ENCODE measurements at regions not wholly inside any gene's neighbourhood (a gene's known extent, or its start where the extent isn't known, plus 50 kb on each side); places are given as distances from the start of the nearest gene placed in this dataset.

DNA sequence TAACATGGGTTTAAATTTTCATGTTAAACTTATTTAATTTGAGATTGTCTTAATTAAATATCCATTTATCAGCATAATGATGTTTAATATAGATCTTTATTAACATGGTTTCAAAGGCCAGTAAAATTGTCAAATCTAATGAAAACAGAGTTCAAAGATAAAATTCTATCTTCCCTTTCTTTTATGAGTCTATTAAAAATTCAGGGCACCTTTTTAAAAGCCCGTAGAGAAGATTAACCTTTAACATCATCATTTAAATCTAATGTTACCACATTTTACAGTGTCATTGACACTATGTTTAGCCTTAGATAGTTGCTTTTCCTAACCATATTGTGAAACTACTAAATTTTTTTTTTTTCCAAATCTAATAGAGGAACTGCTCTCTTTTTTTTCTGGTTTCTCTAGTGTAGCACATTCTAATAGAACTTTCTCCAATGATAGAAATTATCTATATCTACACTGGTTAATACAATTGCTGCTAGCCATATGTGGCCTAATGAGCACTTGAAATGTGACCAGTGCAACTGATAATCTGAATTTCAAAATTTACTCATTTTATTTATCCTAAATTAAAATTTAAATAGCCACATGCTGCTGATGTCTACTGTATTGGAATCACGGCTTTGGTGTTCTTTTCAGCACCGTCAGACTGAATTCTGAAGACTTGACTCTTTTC, 410.9 kb downstream of the UTRN start:
- TF ChIP-seq POLR2AphosphoS5 (IDR thresholded peaks at IDR 0.05) (no peak), POLR2A (IDR thresholded peaks at IDR 0.05) (no peak)
- TF ChIP-seq, protein P1, sequence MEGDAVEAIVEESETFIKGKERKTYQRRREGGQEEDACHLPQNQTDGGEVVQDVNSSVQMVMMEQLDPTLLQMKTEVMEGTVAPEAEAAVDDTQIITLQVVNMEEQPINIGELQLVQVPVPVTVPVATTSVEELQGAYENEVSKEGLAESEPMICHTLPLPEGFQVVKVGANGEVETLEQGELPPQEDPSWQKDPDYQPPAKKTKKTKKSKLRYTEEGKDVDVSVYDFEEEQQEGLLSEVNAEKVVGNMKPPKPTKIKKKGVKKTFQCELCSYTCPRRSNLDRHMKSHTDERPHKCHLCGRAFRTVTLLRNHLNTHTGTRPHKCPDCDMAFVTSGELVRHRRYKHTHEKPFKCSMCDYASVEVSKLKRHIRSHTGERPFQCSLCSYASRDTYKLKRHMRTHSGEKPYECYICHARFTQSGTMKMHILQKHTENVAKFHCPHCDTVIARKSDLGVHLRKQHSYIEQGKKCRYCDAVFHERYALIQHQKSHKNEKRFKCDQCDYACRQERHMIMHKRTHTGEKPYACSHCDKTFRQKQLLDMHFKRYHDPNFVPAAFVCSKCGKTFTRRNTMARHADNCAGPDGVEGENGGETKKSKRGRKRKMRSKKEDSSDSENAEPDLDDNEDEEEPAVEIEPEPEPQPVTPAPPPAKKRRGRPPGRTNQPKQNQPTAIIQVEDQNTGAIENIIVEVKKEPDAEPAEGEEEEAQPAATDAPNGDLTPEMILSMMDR (IDR thresholded peaks at IDR 0.05) = no peak
